ENCODE measurements at regions not wholly inside any gene's neighbourhood (a gene's known extent, or its start where the extent isn't known, plus 50 kb on each side); places are given as distances from the start of the nearest gene placed in this dataset.

GRCh38 chr6:830667-831327 lies 137.9 kb upstream of the EXOC2 start:
- DNase-seq, result no peak
- Mint-ChIP-seq H3K27ac (ENCODE audit: unreplicated experiment) (no peak overlapping the region), H3K4me1 (ENCODE audit: low read depth, unreplicated experiment) (no peaks in the 10 kb centered on the region), H3K4me3 (ENCODE audit: unreplicated experiment) (no peak overlapping the region), H3K36me3 (ENCODE audit: insufficient read depth, unreplicated experiment) (no peaks in the 10 kb centered on the region), H3K27me3 (ENCODE audit: insufficient read depth, unreplicated experiment) (no peaks in the 10 kb centered on the region), H3K9me3 (ENCODE audit: unreplicated experiment) (peaks cover 11% of the 10 kb centered on the region)
- Histone ChIP-seq H3K27me3 (replicated peaks; ENCODE audit: control insufficient read depth, insufficient read depth, low read length) (no peaks in the 10 kb centered on the region), H3K4me3 (ENCODE audit: low read depth, low read length) (no peak overlapping the region), H3K36me3 (ENCODE audit: control insufficient read depth, insufficient read depth, low read length) (no peaks in the 10 kb centered on the region), H3K9me3 (no peaks in the 10 kb centered on the region), H3K4me1 (0 out of 2 replicates have a peak, but pooled peaks cover 2% of the 10 kb centered on the region)
- no TSS peak for BruUV-seq (replicated peaks)
- intact Hi-C loops (cut with micrococcal nuclease; ENCODE audit: unreplicated experiment), result no loop called here
- TF ChIP-seq, protein P1, sequence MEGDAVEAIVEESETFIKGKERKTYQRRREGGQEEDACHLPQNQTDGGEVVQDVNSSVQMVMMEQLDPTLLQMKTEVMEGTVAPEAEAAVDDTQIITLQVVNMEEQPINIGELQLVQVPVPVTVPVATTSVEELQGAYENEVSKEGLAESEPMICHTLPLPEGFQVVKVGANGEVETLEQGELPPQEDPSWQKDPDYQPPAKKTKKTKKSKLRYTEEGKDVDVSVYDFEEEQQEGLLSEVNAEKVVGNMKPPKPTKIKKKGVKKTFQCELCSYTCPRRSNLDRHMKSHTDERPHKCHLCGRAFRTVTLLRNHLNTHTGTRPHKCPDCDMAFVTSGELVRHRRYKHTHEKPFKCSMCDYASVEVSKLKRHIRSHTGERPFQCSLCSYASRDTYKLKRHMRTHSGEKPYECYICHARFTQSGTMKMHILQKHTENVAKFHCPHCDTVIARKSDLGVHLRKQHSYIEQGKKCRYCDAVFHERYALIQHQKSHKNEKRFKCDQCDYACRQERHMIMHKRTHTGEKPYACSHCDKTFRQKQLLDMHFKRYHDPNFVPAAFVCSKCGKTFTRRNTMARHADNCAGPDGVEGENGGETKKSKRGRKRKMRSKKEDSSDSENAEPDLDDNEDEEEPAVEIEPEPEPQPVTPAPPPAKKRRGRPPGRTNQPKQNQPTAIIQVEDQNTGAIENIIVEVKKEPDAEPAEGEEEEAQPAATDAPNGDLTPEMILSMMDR (IDR thresholded peaks at IDR 0.05; ENCODE audit: insufficient read depth in 1 of 2, low read depth in 1 of 2, low read length in 1 of 2, severe bottlenecking in 1 of 2, unreplicated experiment in 1 of 2), result no peak
- ChIA-PET POLR2A (no interaction called here), CTCF (no interaction called here)

GRCh38 chr6:829656-830055 lies 136.7 kb upstream of the EXOC2 start:
- intact Hi-C loops (cut with micrococcal nuclease; ENCODE audit: unreplicated experiment), result no loop called here
- H3K9me3 ChIP-seq, result no peaks in the 10 kb centered on the region
- no peak overlapping the region for H3K4me3 ChIP-seq (ENCODE audit: low read depth, low read length)
- H3K9me3 Mint-ChIP-seq (ENCODE audit: unreplicated experiment), result peaks cover 10% of the 10 kb centered on the region
- DNase-seq, result no peak
- TF ChIP-seq, protein P1 (IDR thresholded peaks at IDR 0.05; ENCODE audit: insufficient read depth in 1 of 2, low read depth in 1 of 2, low read length in 1 of 2, severe bottlenecking in 1 of 2, unreplicated experiment in 1 of 2), result no peak
- CTCF ChIA-PET, result no interaction called here
- no peaks in the 10 kb centered on the region for H3K36me3 Mint-ChIP-seq (ENCODE audit: insufficient read depth, unreplicated experiment)
- no peaks in the 10 kb centered on the region for H3K27me3 ChIP-seq (replicated peaks; ENCODE audit: control insufficient read depth, insufficient read depth, low read length)
- no peaks in the 10 kb centered on the region for H3K4me1 Mint-ChIP-seq (ENCODE audit: low read depth, unreplicated experiment)
- H3K27ac Mint-ChIP-seq (ENCODE audit: unreplicated experiment), result no peak overlapping the region
- H3K36me3 ChIP-seq (ENCODE audit: control insufficient read depth, insufficient read depth, low read length), result no peaks in the 10 kb centered on the region
- no TSS peak for BruUV-seq (replicated peaks)
- no peak overlapping the region for H3K4me3 Mint-ChIP-seq (ENCODE audit: unreplicated experiment)
- H3K27me3 Mint-ChIP-seq (ENCODE audit: insufficient read depth, unreplicated experiment), result no peaks in the 10 kb centered on the region
- no peaks in the 10 kb centered on the region for H3K4me1 ChIP-seq
- POLR2A ChIA-PET, result no interaction called here

GRCh38 chr6:827431-827830 lies 134.5 kb upstream of the EXOC2 start:
- Histone ChIP-seq H3K4me1 (no peaks in the 10 kb centered on the region), H3K4me3 (ENCODE audit: low read depth, low read length) (no peak overlapping the region), H3K36me3 (ENCODE audit: control insufficient read depth, insufficient read depth, low read length) (no peaks in the 10 kb centered on the region), H3K27me3 (replicated peaks; ENCODE audit: control insufficient read depth, insufficient read depth, low read length) (no peaks in the 10 kb centered on the region), H3K9me3 (no peaks in the 10 kb centered on the region)
- ChIA-PET CTCF (no interaction called here), POLR2A (no interaction called here)
- no peaks in the 10 kb centered on the region for H3K27me3 Mint-ChIP-seq (ENCODE audit: insufficient read depth, unreplicated experiment)
- BruUV-seq (replicated peaks), result no TSS peak
- H3K9me3 Mint-ChIP-seq (ENCODE audit: unreplicated experiment), result no peaks in the 10 kb centered on the region
- no peaks in the 10 kb centered on the region for H3K36me3 Mint-ChIP-seq (ENCODE audit: insufficient read depth, unreplicated experiment)
- intact Hi-C loops (cut with micrococcal nuclease; ENCODE audit: unreplicated experiment), result no loop called here
- H3K4me3 Mint-ChIP-seq (ENCODE audit: unreplicated experiment), result no peak overlapping the region
- TF ChIP-seq, protein P1 (IDR thresholded peaks at IDR 0.05; ENCODE audit: insufficient read depth in 1 of 2, low read depth in 1 of 2, low read length in 1 of 2, severe bottlenecking in 1 of 2, unreplicated experiment in 1 of 2), result no peak
- H3K4me1 Mint-ChIP-seq (ENCODE audit: low read depth, unreplicated experiment), result no peaks in the 10 kb centered on the region
- DNase-seq, result no peak
- H3K27ac Mint-ChIP-seq (ENCODE audit: unreplicated experiment), result no peak overlapping the region
